ENCODE measurements at regions not wholly inside any gene's neighbourhood (a gene's known extent, or its start where the extent isn't known, plus 50 kb on each side); places are given as distances from the start of the nearest gene placed in this dataset.

- CTCF ChIA-PET = interaction anchor here (0.6 to 1.9 kb wide), 3 partner anchors 29 to 156 kb away, joined by 3 to 10 read pairs (median 3); no protein-coding TSS in a partner anchor
Observed at GRCh38 chr18:34632321-34632720, 77.8 kb upstream of the DTNA start.

DNA sequence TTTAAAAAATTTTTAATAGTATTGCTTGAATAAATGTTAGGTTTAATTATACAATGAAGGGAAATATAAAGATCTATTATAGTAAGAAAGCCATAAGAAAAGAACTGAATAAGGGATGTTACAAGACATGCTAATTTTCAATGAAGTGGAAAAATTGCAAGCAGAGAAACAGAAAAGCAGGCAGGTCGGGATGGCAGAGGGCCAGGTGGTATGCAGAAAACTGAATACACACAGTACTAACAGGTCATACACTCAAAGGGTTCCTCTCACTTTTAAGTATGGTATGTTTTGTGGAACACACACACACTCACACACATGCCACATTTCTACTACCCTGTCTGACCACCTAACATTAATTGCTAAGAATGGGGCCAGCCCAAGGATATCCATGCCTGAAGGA lies 76.7 kb upstream of the DTNA start:
- H3K4me3 ChIP-seq (ENCODE audit: low read depth, low read length) = no peak overlapping the region
- no peak overlapping the region for H3K27ac ChIP-seq (ENCODE audit: extremely low read depth, low read depth, low read length)
- no peaks in the 10 kb centered on the region for H3K9me3 ChIP-seq (ENCODE audit: control insufficient read depth, insufficient read depth, low read depth, low read length)
- ChIA-PET CTCF (interaction anchor here (1.1 to 1.9 kb wide), 4 partner anchors 16 to 155 kb away, joined by 3 to 10 read pairs (median 4); no protein-coding TSS in a partner anchor), POLR2A (no interaction called here)
- H3K36me3 ChIP-seq (ENCODE audit: control insufficient read depth in 2 of 2, insufficient read depth in 1 of 2, low read length in 2 of 2) = no peaks in the 10 kb centered on the region
- H3K4me1 ChIP-seq (ENCODE audit: control insufficient read depth, insufficient read depth, low read length) = peaks cover 7% of the 10 kb centered on the region
- TF ChIP-seq ZNF645 (tag by site-specific recombination; IDR thresholded peaks at IDR 0.05) (no peak), ZNF133 (tag by site-specific recombination; IDR thresholded peaks at IDR 0.05) (no peak), KLF1 (tag by site-specific recombination; IDR thresholded peaks at IDR 0.05) (no peak), ZNF76 (tag by site-specific recombination; IDR thresholded peaks at IDR 0.05; ENCODE audit: borderline replicate concordance, low read depth) (no peak), MYNN (tag by site-specific recombination; IDR thresholded peaks at IDR 0.05; ENCODE audit: borderline replicate concordance) (no peak), ZIC2 (tag by site-specific recombination; IDR thresholded peaks at IDR 0.05) (no peak), REST (tag by site-specific recombination; IDR thresholded peaks at IDR 0.05) (no peak), FEZF1 (tag by site-specific recombination; IDR thresholded peaks at IDR 0.05) (no peak), KLF9 (tag by site-specific recombination; IDR thresholded peaks at IDR 0.05; ENCODE audit: low read depth) (no peak), TSHZ1 (tag by site-specific recombination; IDR thresholded peaks at IDR 0.05; ENCODE audit: borderline replicate concordance) (no peak), GLI4 (tag by site-specific recombination; IDR thresholded peaks at IDR 0.05) (no peak), ZNF2 (tag by site-specific recombination; IDR thresholded peaks at IDR 0.05) (no peak), ZNF266 (tag by site-specific recombination; IDR thresholded peaks at IDR 0.05; ENCODE audit: low read depth) (no peak), ZNF302 (tag by site-specific recombination; IDR thresholded peaks at IDR 0.05; ENCODE audit: low read depth) (no peak), ZNF660 (tag by site-specific recombination; IDR thresholded peaks at IDR 0.05) (no peak)

More at GRCh38 chr18:34632321-34632720, 77.8 kb upstream of the DTNA start:
- POLR2A ChIA-PET = no interaction called here
- no peak overlapping the region for H3K4me3 ChIP-seq (ENCODE audit: low read depth, low read length)
- H3K27ac ChIP-seq (ENCODE audit: extremely low read depth, low read depth, low read length) = no peak overlapping the region
- peaks cover 7% of the 10 kb centered on the region for H3K4me1 ChIP-seq (ENCODE audit: control insufficient read depth, insufficient read depth, low read length)
- no peaks in the 10 kb centered on the region for H3K9me3 ChIP-seq (ENCODE audit: control insufficient read depth, insufficient read depth, low read depth, low read length)
- TF ChIP-seq, protein P1, sequence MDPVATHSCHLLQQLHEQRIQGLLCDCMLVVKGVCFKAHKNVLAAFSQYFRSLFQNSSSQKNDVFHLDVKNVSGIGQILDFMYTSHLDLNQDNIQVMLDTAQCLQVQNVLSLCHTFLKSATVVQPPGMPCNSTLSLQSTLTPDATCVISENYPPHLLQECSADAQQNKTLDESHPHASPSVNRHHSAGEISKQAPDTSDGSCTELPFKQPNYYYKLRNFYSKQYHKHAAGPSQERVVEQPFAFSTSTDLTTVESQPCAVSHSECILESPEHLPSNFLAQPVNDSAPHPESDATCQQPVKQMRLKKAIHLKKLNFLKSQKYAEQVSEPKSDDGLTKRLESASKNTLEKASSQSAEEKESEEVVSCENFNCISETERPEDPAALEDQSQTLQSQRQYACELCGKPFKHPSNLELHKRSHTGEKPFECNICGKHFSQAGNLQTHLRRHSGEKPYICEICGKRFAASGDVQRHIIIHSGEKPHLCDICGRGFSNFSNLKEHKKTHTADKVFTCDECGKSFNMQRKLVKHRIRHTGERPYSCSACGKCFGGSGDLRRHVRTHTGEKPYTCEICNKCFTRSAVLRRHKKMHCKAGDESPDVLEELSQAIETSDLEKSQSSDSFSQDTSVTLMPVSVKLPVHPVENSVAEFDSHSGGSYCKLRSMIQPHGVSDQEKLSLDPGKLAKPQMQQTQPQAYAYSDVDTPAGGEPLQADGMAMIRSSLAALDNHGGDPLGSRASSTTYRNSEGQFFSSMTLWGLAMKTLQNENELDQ (tag by site-specific recombination; IDR thresholded peaks at IDR 0.05; ENCODE audit: low read depth) = no peak
- TF ChIP-seq BCL11A (tag by site-specific recombination; IDR thresholded peaks at IDR 0.05; ENCODE audit: low read depth) (no peak), ZNF658 (tag by site-specific recombination; IDR thresholded peaks at IDR 0.05) (no peak), ZNF560 (tag by site-specific recombination; IDR thresholded peaks at IDR 0.05; ENCODE audit: borderline replicate concordance) (no peak), ZNF10 (tag by site-specific recombination; IDR thresholded peaks at IDR 0.05) (no peak), ZSCAN23 (tag by site-specific recombination; IDR thresholded peaks at IDR 0.05) (no peak), ZNF24 (tag by site-specific recombination; IDR thresholded peaks at IDR 0.05) (no peak), ZNF639 (tag by site-specific recombination; IDR thresholded peaks at IDR 0.05) (no peak), ZNF121 (tag by site-specific recombination; IDR thresholded peaks at IDR 0.05) (no peak)
- H3K36me3 ChIP-seq (ENCODE audit: control insufficient read depth in 2 of 2, insufficient read depth in 1 of 2, low read length in 2 of 2) = no peaks in the 10 kb centered on the region

Measured in HEK293 (cell line).